NCI-H187 (cell line): ENCODE measurements at regions not wholly inside any gene's neighbourhood (a gene's known extent, or its start where the extent isn't known, plus 50 kb on each side); places are given as distances from the start of the nearest gene placed in this dataset.

Experiments used
- DNase-seq, 2 experiments: peaks; one replicate each; lab custom pipeline; 2025; lab: John Stamatoyannopoulos, UW

DNA sequence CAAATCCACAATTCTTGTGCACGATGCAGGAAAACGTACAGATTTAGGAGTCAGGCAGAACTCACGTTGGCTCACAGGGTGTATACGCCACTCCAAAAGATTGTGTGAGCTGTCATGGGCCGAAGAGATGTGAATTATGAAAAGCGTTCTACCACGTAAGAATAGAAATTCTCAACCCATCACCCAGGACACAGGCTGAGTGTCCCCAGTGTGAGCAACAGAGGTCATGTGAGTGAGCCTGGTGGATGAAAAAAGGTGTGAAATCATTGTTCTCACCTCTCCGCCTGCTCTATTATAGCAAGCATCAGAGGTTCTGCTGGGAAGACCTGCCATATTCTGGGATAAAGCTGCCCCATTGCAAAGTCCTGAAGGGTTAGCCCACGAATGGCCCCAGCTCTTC is 235.0 kb downstream of the MN1 start:
- DNase-seq = no peak

DNA sequence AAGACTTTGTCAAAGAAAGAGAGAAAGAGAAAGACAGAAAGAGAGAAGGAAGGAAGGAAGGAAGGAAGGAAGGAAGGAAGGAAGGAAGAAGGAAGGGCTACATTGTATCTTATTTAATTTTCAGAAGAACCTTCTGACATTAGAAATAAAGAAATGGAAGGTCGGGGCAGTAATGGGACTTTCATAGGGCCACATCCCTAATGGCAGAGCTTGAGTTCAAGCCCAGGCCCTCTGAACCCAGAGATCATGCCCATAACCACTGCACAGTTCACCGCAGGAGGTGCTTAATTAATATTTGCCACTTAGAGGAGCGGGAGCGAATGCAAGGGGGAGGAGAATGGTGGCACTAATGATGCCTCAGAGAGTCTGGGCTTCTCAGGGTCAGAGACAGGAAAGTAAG is 233.3 kb downstream of the MN1 start:
- DNase-seq = no peak

DNA sequence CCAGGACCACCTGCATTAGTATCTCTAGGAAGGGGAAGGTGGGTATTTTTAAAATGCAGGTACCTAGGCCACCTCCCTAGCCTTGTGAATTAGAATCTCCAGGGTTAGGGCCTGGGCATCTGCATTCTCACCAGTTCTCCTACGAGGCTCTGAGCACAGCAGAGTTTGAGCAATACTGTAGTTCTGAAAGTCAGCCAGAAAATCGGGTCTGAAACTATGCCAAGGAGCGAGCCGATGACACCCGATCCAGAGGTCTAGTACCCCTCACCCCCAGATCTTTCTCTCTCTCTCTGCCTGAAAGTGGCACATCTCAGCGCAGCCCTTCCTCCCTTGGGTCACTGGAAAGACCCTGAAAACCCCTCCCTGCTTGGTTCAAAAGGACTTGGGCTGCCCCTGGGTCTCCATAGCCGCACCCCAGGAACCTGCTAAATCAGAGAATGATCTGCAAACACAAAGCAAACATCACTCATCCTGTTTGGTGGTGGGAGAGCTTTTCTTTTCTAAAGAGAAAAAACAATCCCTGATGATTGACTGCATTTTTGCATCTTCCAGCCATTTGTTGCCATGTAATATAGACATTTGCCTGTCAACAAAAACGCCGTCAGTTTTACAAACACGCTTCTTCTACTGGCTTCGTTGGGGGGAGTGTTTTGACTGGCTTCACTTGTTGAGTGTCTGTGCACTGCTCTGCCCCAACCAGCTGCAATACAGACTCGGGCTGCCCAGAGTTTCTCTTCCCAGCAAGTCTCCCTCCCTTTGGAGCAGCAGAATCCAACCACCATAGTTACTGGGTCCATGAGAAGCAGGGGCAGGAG is 229.9 kb downstream of the MN1 start:
- DNase-seq = no peak

GRCh38 chr22:27572278-27572666 is 229.3 kb downstream of the MN1 start:
- no peak for DNase-seq

DNA sequence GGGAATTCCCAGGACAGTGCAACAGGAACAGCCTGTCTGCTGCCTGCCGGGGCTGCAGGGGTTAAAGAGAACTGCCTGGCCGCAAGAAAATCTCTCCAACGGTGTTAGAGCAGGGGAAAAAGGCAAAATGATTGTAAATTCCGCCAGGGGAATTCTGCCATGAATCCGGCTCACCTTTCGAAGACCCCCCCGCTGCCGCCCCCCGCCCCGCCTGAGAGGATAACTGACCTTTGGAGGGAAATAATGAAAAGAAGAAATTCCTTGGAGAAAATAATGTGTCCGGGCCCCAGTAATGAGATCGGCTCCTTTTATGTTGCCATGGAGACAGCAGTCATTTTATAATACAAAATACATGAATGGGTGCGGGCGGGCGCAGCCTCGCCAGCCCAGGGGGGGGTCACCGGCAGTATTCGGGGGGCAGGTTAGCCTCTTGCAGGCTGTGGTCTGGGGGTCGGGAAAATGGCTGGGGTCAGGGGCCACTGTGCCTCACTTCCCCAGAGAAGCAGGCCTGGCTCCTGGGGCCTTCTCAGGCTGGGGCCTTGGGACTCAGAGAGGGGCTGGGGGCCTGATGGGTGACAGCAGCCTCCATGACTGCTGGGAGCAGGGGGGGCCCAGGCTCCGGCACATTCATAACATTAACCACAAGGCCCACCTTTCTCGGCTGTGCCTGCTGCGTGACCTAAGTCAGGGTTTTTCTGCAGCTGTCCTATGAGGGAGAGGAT is 228.1 kb downstream of the MN1 start:
- DNase-seq = no peak

GRCh38 chr22:27574002-27574366 is 227.6 kb downstream of the MN1 start:
- no peak for DNase-seq

- DNase-seq = no peak
Observed at GRCh38 chr22:27574651-27575050, 226.9 kb downstream of the MN1 start.

DNA sequence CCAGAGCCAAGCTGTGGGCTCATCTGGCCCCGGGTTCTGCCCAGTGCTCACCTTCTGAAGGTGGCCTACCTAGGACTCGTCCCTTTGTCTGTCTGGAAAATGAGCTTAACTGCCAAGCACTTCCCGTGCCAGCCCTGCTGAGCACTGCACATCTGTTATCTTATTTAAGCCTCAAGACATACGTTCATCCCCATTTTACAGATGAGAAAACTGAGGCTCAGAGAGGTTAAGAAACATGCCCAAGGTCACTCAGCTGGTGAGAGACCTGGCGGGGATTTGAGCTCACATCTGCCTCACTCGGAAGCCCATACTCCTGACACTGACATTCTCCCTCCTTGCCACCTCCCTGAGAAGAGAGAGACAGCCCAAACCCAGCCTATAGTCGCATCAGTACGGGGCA is 226.2 kb downstream of the MN1 start:
- DNase-seq = no peak

DNA sequence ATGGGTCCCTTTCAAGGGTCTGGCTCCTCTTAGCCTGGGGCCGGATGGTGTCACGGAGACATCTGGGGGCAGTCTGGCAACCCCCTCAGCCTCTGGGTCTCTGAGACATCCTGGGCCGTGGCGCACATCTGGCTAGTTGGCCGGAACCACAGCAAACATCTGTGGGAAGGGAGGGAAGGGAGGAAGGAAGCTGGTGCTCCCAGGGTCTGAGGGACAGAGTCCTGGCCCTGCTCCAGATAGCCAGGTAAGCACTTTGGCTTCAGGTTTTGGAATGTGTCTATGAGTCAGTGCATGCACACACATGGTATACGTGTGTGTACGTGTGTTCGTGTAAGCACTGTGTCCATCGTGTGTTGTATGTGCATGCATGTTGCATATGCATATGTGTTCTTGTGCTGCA is 225.1 kb downstream of the MN1 start:
- no peak for DNase-seq

DNA sequence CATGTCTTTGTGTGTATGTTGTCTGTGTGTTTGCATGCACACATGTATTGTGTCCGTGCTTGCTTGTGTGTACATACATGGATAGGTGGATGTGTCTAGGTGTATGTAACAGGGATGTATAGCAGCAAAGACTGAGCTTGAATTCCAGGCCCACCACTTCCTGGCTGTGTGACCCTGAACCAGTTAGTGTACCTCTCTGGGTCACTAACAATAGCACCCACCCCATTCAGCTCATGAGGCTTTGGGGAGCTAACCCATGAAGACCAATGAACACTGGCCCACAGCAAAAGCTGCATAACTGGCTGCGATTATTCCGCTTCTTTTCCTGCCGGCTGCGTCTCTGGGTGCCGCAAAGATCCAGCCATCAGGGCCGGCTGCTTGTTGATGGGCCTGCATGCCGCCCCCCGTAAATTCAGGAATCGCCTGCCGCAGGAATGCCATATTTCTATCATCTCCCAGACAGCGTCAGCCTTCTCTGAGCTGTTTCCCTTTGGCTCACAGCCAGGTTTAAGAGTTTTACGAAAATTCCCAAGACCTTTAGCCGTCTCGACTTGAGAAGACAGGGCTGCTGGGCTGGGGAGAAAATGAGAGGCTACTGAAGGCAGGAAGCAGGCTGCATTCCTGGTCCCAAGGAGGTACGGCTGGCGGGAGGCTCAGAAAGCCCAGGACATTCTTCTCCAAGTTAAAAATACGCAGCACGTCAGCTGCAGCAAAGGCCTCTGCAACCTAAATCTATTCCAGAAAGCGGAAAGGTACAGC is 224.6 kb downstream of the MN1 start:
- DNase-seq = no peak

DNA sequence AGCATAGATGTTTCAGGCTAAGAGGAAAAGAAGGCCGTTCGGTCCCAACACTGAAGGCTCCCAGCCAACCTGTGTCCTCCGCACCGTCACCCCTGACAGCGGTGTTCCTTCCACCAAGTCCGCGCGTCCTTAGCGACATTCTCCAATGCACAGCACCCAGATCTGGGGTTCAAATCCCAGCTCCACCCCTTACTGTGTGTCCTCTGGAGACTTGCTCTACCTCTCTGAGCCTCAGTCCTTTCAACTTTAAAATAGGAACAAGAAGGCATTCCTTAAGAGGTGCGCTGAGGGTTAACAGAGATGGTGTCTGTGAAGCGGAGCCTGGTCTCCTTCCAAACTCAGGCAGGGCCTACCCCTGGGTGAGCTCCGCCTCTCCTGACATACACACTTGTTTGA is 224.0 kb downstream of the MN1 start:
- no peak for DNase-seq

GRCh38 chr22:27578937-27579617 is 222.5 kb downstream of the MN1 start:
- no peak for DNase-seq

DNA sequence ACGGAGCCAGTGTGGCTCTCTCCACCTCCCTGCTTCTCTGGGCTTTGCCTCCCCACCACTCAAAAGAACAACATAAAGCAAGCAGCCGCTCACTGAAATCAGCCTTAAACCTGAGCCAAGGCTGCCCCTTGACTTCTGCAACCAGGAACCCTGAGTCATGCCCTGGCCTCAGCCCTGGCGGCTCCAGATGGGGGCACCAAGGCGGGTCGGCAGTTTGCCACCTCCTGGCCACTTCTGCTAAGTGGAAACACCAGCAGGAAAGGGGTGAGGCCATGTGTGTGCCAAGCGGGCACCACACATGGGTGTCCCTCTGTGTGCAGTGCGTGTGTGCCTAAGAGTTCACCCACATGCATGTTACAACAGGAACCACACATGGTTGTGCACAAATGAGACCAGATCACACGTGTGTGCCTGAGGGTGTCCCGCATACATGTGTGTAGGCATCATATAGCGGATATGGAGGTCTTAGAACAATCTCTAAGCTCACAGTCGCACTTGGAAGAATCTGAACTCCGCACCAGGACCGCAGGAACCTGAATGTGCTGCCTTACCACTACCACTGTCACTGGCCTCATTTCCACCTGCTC is 221.2 kb downstream of the MN1 start:
- no peak for DNase-seq

GRCh38 chr22:27581236-27581635 is 220.3 kb downstream of the MN1 start:
- DNase-seq = no peak

- DNase-seq = no peak
Observed at GRCh38 chr22:27581688-27582087, 219.9 kb downstream of the MN1 start.

- no peak for DNase-seq
Observed at GRCh38 chr22:27583856-27584255, 217.7 kb downstream of the MN1 start.

GRCh38 chr22:27585141-27585540 is 216.4 kb downstream of the MN1 start:
- DNase-seq = no peak

DNA sequence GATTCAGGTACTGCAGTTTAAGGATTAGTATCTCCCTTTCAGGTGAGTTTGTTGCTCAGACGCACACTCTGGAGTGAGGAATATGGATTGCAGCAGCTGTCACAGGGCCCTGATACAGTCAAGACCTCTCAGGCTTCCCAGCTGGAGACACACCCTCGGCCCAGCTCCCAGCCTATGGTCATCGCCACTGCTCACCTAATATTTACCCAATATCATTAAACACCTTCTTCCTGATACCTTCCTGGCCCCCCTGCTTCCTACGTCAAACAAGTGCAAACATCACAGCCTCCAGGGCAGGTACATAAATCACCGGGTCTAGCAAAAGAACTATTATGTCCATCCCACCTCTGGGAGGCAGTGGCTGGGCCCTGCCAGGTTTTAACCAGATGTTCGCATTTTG is 213.3 kb downstream of the MN1 start:
- DNase-seq = no peak

DNA sequence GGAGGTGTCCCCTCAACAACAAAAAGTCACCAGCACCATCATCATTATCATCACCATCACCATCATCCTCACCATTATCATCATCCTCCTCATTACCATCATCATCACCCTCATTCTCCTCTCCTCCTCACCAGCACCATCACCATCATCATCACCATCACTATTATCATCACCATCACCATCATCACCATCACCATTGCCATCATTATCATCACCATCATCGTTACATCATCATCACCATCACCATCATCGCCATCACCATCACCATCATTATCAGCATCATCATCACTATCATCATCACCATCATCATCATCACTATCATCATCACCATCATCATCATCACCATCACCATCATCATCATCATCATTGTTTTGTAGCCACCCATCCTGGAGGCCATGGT is 212.6 kb downstream of the MN1 start:
- DNase-seq = no peak

- no peak for DNase-seq
Observed at GRCh38 chr22:27591060-27591459, 210.5 kb downstream of the MN1 start.

- no peak for DNase-seq
Observed at GRCh38 chr22:27593378-27593777, 208.2 kb downstream of the MN1 start.

GRCh38 chr22:27594020-27594419 is 207.5 kb downstream of the MN1 start:
- no peak for DNase-seq
